H1 (cell line): ENCODE measurements at regions not wholly inside any gene's neighbourhood (a gene's known extent, or its start where the extent isn't known, plus 50 kb on each side); places are given as distances from the start of the nearest gene placed in this dataset.

Experiments
- CTCF ChIA-PET: fragments of 300-600 bp; sonication (Branson Sonifier 250); formaldehyde crosslinking; loops from one replicate; lab custom pipeline; 2021; ENCODE audit not compliant: partially characterized antibody; lab: Charles Lee
- POLR2A ChIA-PET: fragments of 300-600 bp; sonication (Branson Sonifier 250); formaldehyde crosslinking; loops from one replicate; lab custom pipeline; 2021; ENCODE audit warnings: inconsistent platforms; ENCODE audit not compliant: partially characterized antibody; lab: Charles Lee
- DNase-seq, 2 experiments: peaks; one replicate each; pipeline versions ENCODE4 v3.0.0 to v3.0.0-alpha.2; 2010 to 2022; ENCODE audit warnings: low spot score in 2 of 2, low read depth in 1 of 2, mixed read lengths in 1 of 2
- FAIRE-seq: peaks from 2 replicates; lab custom pipeline; 2011; peaks lifted over from hg19 to GRCh38; lab: Jason Lieb, UNC
- H2AFZ ChIP-seq: 2 replicates; pipeline ENCODE4 v1.8.1; 2012; ENCODE audit warnings: low read length, inconsistent platforms
- H2AK5ac ChIP-seq: 2 replicates; pipeline ENCODE4 v1.6.1; 2013; ENCODE audit warnings: low read depth, low read length
- H2BK120ac ChIP-seq: replicated peaks from 2 replicates; pipeline ENCODE3; 2013; ENCODE audit warnings: low read depth, low read length, inconsistent platforms
- H2BK12ac ChIP-seq: 2 replicates; pipeline ENCODE4 v1.6.1; 2013; ENCODE audit warnings: low read depth, low read length
- H2BK15ac ChIP-seq: 2 replicates; pipeline ENCODE4 v1.6.1; 2013; ENCODE audit warnings: low read length
- H2BK20ac ChIP-seq: 2 replicates; pipeline ENCODE4 v1.6.1; 2013; ENCODE audit warnings: low read length
- H2BK5ac ChIP-seq: 2 replicates; pipeline ENCODE4 v1.6.1; 2013; ENCODE audit warnings: low read depth, low read length
- H3K14ac ChIP-seq: 2 replicates; pipeline ENCODE4 v1.6.1; 2013; ENCODE audit warnings: inconsistent platforms; ENCODE audit not compliant: insufficient read length
- H3K18ac ChIP-seq: 2 replicates; pipeline ENCODE4 v1.6.1; 2013; ENCODE audit warnings: low read length; ENCODE audit errors: extremely low read depth
- H3K23ac ChIP-seq: 2 replicates; pipeline ENCODE4 v1.6.1; 2013; ENCODE audit warnings: inconsistent platforms; ENCODE audit not compliant: insufficient read length
- H3K23me2 ChIP-seq: 2 replicates; pipeline ENCODE4 v1.6.1; 2013; ENCODE audit warnings: low read depth, low read length
- H3K27ac ChIP-seq: 2 replicates; pipeline ENCODE4 v1.6.1; 2011; ENCODE audit warnings: low read depth, low read length, inconsistent platforms
- H3K27me3 ChIP-seq, 4 experiments: replicated peaks in 1 of 4; 1 replicate in 1 of 4; 2 replicates in 3 of 4; pipeline versions ENCODE4 v1.6.1 to v1.8.1; 2011 to 2013; ENCODE audit warnings: low read length in 3 of 4, mild to moderate bottlenecking in 3 of 4, inconsistent platforms in 2 of 4, mixed read lengths in 2 of 4, moderate library complexity in 1 of 4; ENCODE audit not compliant: control insufficient read depth in 3 of 4, insufficient read depth in 3 of 4; ENCODE audit errors: extremely low read depth in 1 of 4
- H3K36me3 ChIP-seq, 4 experiments: 2 replicates each; pipeline versions ENCODE4 v1.6.1 to v1.8.1; 2011 to 2013; ENCODE audit warnings: mild to moderate bottlenecking in 4 of 4, low read length in 3 of 4, moderate library complexity in 2 of 4, control low read depth in 1 of 4, inconsistent platforms in 1 of 4; ENCODE audit not compliant: insufficient read depth in 4 of 4, control insufficient read depth in 2 of 4
- H3K4ac ChIP-seq: replicated peaks from 2 replicates; pipeline ENCODE3; 2013; ENCODE audit warnings: low read length, low read depth, mixed read lengths, inconsistent platforms; ENCODE audit not compliant: insufficient read length
- H3K4me1 ChIP-seq, 4 experiments: replicated peaks in 1 of 4; 1 replicate in 1 of 4; 2 replicates in 3 of 4; pipeline versions ENCODE4 v1.6.1 to v1.8.1; 2011 to 2013; ENCODE audit warnings: low read length in 3 of 4, inconsistent platforms in 2 of 4, mixed read lengths in 1 of 4; ENCODE audit not compliant: insufficient read depth in 4 of 4, control insufficient read depth in 3 of 4
- H3K4me2 ChIP-seq, 2 experiments: 2 replicates each; pipeline versions ENCODE4 v1.6.1 to v1.8.1; 2011 to 2013; ENCODE audit warnings: low read depth in 2 of 2, low read length in 2 of 2, control low read depth in 1 of 2, inconsistent platforms in 1 of 2, mild to moderate bottlenecking in 1 of 2; ENCODE audit not compliant: insufficient read depth in 1 of 2
- H3K4me3 ChIP-seq, 4 experiments: fragments of 200-600, 300-600 bp in 1 of 4; sonication (generic), shearing (Covaris generic), sonication (Bioruptor Twin) in 1 of 4; 2 replicates each; pipeline versions ENCODE4 v1.5.1 to v1.8.1; 2011 to 2016; ENCODE audit warnings: low read length in 4 of 4, low read depth in 3 of 4, control low read depth in 2 of 4, inconsistent platforms in 2 of 4, mild to moderate bottlenecking in 2 of 4, mixed read lengths in 1 of 4, moderate library complexity in 1 of 4; ENCODE audit not compliant: insufficient read depth in 2 of 4; ENCODE audit errors: extremely low read depth in 1 of 4
- H3K56ac ChIP-seq: replicated peaks from 2 replicates; pipeline ENCODE3; 2013; ENCODE audit warnings: low read depth, mild to moderate bottlenecking, mixed read lengths, low read length, inconsistent platforms; ENCODE audit not compliant: insufficient read length
- H3K79me1 ChIP-seq: 2 replicates; pipeline ENCODE4 v1.6.1; 2013; ENCODE audit warnings: low read depth, low read length, control low read depth
- H3K79me2 ChIP-seq, 2 experiments: 2 replicates each; pipeline versions ENCODE4 v1.6.1 to v1.8.1; 2012 to 2013; ENCODE audit warnings: low read length in 2 of 2, mild to moderate bottlenecking in 2 of 2, inconsistent platforms in 1 of 2; ENCODE audit not compliant: insufficient read depth in 2 of 2, control insufficient read depth in 1 of 2
- H3K9ac ChIP-seq, 4 experiments: replicated peaks in 1 of 4; 1 replicate in 1 of 4; 2 replicates in 3 of 4; pipeline versions ENCODE4 v1.6.1 to v1.8.1; 2011 to 2013; ENCODE audit warnings: low read depth in 3 of 4, low read length in 3 of 4, control low read depth in 2 of 4, mild to moderate bottlenecking in 2 of 4, moderate library complexity in 2 of 4, inconsistent platforms in 1 of 4; ENCODE audit errors: extremely low read depth in 1 of 4
- H3K9me3 ChIP-seq, 2 experiments: 2 replicates each; pipeline versions ENCODE4 v1.6.1 to v1.8.1; 2012 to 2013; ENCODE audit warnings: mild to moderate bottlenecking in 2 of 2, moderate library complexity in 2 of 2, control low read depth in 1 of 2, inconsistent platforms in 1 of 2, low read depth in 1 of 2, low read length in 1 of 2, mixed read lengths in 1 of 2; ENCODE audit not compliant: insufficient read depth in 2 of 2
- H4K20me1 ChIP-seq, 2 experiments: replicated peaks in 1 of 2; 2 replicates each; pipeline versions ENCODE3 to v1.8.1; 2011 to 2013; ENCODE audit warnings: inconsistent platforms in 2 of 2, low read length in 2 of 2, mild to moderate bottlenecking in 1 of 2; ENCODE audit not compliant: insufficient read depth in 2 of 2, control insufficient read depth in 1 of 2
- H4K5ac ChIP-seq: 2 replicates; pipeline ENCODE4 v1.6.1; 2013; ENCODE audit warnings: low read length, low read depth, mixed read lengths, inconsistent platforms; ENCODE audit not compliant: insufficient read length
- H4K8ac ChIP-seq: 2 replicates; pipeline ENCODE4 v1.8.0; 2013; ENCODE audit warnings: mild to moderate bottlenecking, moderate library complexity, low read length, inconsistent platforms; ENCODE audit not compliant: insufficient read depth; ENCODE audit errors: extremely low read depth
- H4K91ac ChIP-seq: replicated peaks from 2 replicates; pipeline ENCODE3; 2013; ENCODE audit warnings: low read length, mixed read lengths, inconsistent platforms; ENCODE audit not compliant: insufficient read length
- CBX8 ChIP-seq: fragments of 300-800, 300-1000 bp; sonication (generic); IDR thresholded peaks from 2 replicates; pipeline ENCODE4 v1.7.1; 2016; ENCODE audit warnings: low read depth, low read length, borderline replicate concordance
- EP300 ChIP-seq, 2 experiments: IDR thresholded peaks; 1 replicate in 1 of 2; 2 replicates in 1 of 2; pipeline ENCODE4 v1.6.1; 2011 to 2012; ENCODE audit warnings: low read depth in 2 of 2, low read length in 2 of 2, mild to moderate bottlenecking in 2 of 2, borderline replicate concordance in 1 of 2, inconsistent platforms in 1 of 2, moderate library complexity in 1 of 2
- HDAC2 ChIP-seq, 2 experiments: fragments of 300-600 bp in 1 of 2; sonication (generic) in 1 of 2; IDR thresholded peaks; 2 replicates each; pipeline ENCODE4 v1.6.1; 2011 to 2012; ENCODE audit warnings: low read depth in 2 of 2, low read length in 2 of 2, mild to moderate bottlenecking in 2 of 2, moderate library complexity in 2 of 2, borderline replicate concordance in 1 of 2, inconsistent platforms in 1 of 2
- KDM5A ChIP-seq: fragments of 200-600 bp; IDR thresholded peaks from 2 replicates; pipeline ENCODE4 v1.7.1; 2012; ENCODE audit warnings: mild to moderate bottlenecking, low read length, inconsistent platforms, mixed read lengths
- RNF2 ChIP-seq: fragments of 200-900, 300-1000 bp; sonication (generic); IDR thresholded peaks from 2 replicates; pipeline ENCODE4 v1.7.1; 2016; ENCODE audit warnings: borderline replicate concordance, low read depth, mild to moderate bottlenecking, antibody characterized with exemption, low read length; ENCODE audit not compliant: poor library complexity, severe bottlenecking; ENCODE audit errors: missing control alignments
- TAF1 ChIP-seq: IDR thresholded peaks from 2 replicates; pipeline ENCODE4 v1.6.1; 2011; ENCODE audit warnings: mild to moderate bottlenecking, low read depth, low read length
- TBP ChIP-seq: IDR thresholded peaks from 2 replicates; pipeline ENCODE4 v1.6.1; 2011; ENCODE audit warnings: low read depth, low read length, improper control_type of control experiment
- YY1 ChIP-seq: IDR thresholded peaks from 2 replicates; pipeline ENCODE4 v1.6.1; 2011; ENCODE audit warnings: low read depth, mild to moderate bottlenecking, low read length
- ZNF274 ChIP-seq: IDR thresholded peaks from 2 replicates; pipeline ENCODE4 v1.7.0; 2012; ENCODE audit warnings: low read length, borderline replicate concordance; ENCODE audit errors: extremely low read depth
- WGBS, 2 experiments: shearing (Covaris generic) in 1 of 2; methylation state at CpG; one replicate each; pipeline versions ENCODE4 v1.1.6 to v1.1.7; 2013 to 2015; ENCODE audit warnings: low lambda C conversion rate in 2 of 2, mixed read lengths in 2 of 2, inconsistent platforms in 1 of 2, low coverage in 1 of 2, missing lambda C conversion rate in 1 of 2; ENCODE audit not compliant: insufficient replicate concordance in 2 of 2, insufficient coverage in 1 of 2, insufficient read length in 1 of 2; ENCODE audit errors: extremely low coverage in 1 of 2, missing lambda C conversion rate in 1 of 2; 5-methylcytosine and 5-hydroxymethylcytosine counted together

DNA sequence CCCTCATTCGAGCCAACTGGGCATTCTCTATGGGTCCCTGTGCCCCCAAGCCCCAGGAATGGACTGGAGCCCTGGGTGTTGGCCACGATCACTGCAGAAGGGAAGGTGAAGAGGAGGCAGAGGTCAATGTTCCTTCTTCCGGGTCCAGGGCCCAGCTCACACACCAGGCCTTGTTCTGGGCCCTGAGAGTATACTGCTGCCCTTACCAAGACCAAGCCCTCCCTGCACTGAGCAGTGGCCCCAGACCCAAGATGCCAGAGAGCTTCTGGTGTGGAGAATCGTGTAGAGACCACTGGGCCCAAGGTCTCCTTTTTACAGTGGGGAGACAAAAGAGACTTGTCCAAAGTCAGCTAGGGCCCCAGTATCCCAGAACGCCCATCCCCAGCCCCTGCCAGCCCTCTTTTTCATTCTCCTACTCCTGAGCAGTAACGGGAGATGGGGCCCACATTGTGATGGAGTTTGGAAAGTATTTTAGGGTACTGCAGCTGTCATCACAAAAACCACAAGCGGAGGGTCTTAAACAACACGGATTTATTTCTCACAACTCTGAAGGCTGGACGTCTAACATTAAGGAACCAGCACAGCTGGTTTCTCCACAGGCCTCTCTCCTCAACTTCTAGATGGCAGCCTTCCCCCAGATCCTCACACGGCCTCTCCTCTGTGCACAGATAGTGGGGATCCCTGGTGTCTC is 79.4 kb downstream of the PDGFA start:
- Histone ChIP-seq H3K23ac (no peak overlapping the region), H3K14ac (no peak overlapping the region), H3K9me3 (peaks cover 3 to 4% of the 10 kb centered on the region in 2 experiments; a peak in 1 of 4 replicates), H4K20me1 (peaks cover 0 to 10% of the 10 kb centered on the region in 2 experiments), H2BK120ac (no peak overlapping the region), H3K56ac (no peak overlapping the region), H2BK5ac (no peak overlapping the region), H2BK12ac (no peak overlapping the region), H3K79me1 (no peaks in the 10 kb centered on the region), H2BK20ac (no peak overlapping the region), H3K4me1 (peaks cover 0 to 9% (median 9%) of the 10 kb centered on the region in 4 experiments; a peak in 6 of 7 replicates), H2BK15ac (no peak overlapping the region), H3K27me3 (no peaks in the 10 kb centered on the region; a peak in 1 of 7 replicates), H4K91ac (no peak overlapping the region), H3K4me3 (no peak overlapping the region), H3K23me2 (peaks cover 15% of the 10 kb centered on the region; the same call in 1 of the 2 replicates), H3K9ac (no peak overlapping the region), H3K4ac (no peak overlapping the region), H3K27ac (no peak overlapping the region), H3K18ac (no peak overlapping the region), H3K36me3 (no peaks in the 10 kb centered on the region), H3K79me2 (no peaks in the 10 kb centered on the region), H4K8ac (no peak overlapping the region; the same call in 1 of the 2 replicates), H3K4me2 (no peak overlapping the region), H2AK5ac (no peak overlapping the region), H4K5ac (no peak overlapping the region), H2AFZ (no peak overlapping the region)
- ChIA-PET POLR2A (no interaction called here), CTCF (interaction anchor here (1.2 kb wide), 1 partner anchor 25 kb away, joined by 5 read pairs; no protein-coding TSS in a partner anchor)
- FAIRE-seq (no peak), DNase-seq (no peak)
- TF ChIP-seq YY1 (no peak), EP300 (IDR thresholded peaks at IDR 0.05; ENCODE audit: borderline replicate concordance in 1 of 2, low read depth in 2 of 2, low read length in 2 of 2) (no peak), KDM5A (no peak), TBP (no peak), CBX8 (no peak), HDAC2 (IDR thresholded peaks at IDR 0.05; ENCODE audit: borderline replicate concordance in 1 of 2, low read depth in 2 of 2, low read length in 2 of 2) (no peak), ZNF274 (no peak), TAF1 (no peak), RNF2 (no peak)
- WGBS, 2 experiments: 88% methylated on average over 10 of the region's 10 CpGs; no CpG with 5 or more reads in 1 of the 2 experiments
